K562 (cell line): ENCODE measurements at regions not wholly inside any gene's neighbourhood (a gene's known extent, or its start where the extent isn't known, plus 50 kb on each side); places are given as distances from the start of the nearest gene placed in this dataset.

ENCODE experiments used
- POLR2AphosphoS5 ChIP-seq: IDR thresholded peaks from 2 replicates; pipeline ENCODE4 v1.6.1; 2011; ENCODE audit warnings: mild to moderate bottlenecking, low read depth, low read length, moderate library complexity; ENCODE audit not compliant: control insufficient read depth, insufficient read depth
- ZNF280A ChIP-seq: fragments of 450-650 bp; IDR thresholded peaks from 2 replicates; pipeline ENCODE4 v1.6.1; 2018; ENCODE audit warnings: mild to moderate bottlenecking, low read depth; ENCODE audit not compliant: partially characterized antibody
- ZNF407 ChIP-seq: fragments of 450-650 bp; IDR thresholded peaks from 2 replicates; pipeline ENCODE4 v1.6.1; 2016; ENCODE audit warnings: low read depth
- TF ChIP-seq, protein P1 (sequence below): fragments of 450-650 bp; IDR thresholded peaks from 2 replicates; pipeline ENCODE4 v1.6.1; 2018; ENCODE audit not compliant: partially characterized antibody
- TF ChIP-seq, protein P2 (sequence below): fragments of 450-650 bp; IDR thresholded peaks from 2 replicates; pipeline ENCODE4 v1.6.1; 2016; ENCODE audit warnings: low read depth, mild to moderate bottlenecking, moderate library complexity

DNA sequence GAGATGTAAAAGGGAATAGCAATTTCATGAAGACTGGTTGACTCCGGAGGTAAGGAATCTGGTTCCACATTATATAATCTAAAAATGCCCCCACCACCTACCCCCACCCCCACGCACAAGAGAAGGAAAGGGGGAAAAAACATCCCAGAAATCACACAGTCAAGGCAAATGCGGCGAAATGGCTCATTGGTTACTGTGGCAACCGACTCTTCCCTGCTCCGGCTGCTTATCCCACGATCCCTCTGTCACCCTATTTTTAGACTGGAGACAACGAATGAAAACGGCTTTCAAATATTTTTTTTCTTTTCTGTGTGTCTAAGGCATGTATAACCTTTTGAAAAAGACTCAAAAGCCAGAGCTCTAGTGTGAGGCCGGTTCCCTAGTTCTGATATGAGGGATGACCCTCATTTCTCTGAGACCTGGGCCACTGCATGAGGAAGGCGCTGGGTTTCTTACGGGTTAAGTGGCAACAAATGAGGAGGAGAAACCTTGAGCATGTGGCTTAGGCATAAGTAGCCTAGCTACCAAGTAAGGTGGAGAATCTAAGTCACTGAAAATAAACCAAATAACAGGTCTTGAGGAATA lies 148.3 kb upstream of the GRIN2B start (continued):
- TF ChIP-seq ZNF407 (no peak), ZNF280A (no peak), POLR2AphosphoS5 (no peak)
- TF ChIP-seq, protein P1, sequence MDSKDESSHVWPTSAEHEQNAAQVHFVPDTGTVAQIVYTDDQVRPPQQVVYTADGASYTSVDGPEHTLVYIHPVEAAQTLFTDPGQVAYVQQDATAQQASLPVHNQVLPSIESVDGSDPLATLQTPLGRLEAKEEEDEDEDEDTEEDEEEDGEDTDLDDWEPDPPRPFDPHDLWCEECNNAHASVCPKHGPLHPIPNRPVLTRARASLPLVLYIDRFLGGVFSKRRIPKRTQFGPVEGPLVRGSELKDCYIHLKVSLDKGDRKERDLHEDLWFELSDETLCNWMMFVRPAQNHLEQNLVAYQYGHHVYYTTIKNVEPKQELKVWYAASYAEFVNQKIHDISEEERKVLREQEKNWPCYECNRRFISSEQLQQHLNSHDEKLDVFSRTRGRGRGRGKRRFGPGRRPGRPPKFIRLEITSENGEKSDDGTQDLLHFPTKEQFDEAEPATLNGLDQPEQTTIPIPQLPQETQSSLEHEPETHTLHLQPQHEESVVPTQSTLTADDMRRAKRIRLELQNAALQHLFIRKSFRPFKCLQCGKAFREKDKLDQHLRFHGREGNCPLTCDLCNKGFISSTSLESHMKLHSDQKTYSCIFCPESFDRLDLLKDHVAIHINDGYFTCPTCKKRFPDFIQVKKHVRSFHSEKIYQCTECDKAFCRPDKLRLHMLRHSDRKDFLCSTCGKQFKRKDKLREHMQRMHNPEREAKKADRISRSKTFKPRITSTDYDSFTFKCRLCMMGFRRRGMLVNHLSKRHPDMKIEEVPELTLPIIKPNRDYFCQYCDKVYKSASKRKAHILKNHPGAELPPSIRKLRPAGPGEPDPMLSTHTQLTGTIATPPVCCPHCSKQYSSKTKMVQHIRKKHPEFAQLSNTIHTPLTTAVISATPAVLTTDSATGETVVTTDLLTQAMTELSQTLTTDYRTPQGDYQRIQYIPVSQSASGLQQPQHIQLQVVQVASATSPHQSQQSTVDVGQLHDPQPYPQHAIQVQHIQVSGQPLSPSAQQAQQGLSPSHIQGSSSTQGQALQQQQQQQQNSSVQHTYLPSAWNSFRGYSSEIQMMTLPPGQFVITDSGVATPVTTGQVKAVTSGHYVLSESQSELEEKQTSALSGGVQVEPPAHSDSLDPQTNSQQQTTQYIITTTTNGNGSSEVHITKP: no peak
- TF ChIP-seq, protein P2, sequence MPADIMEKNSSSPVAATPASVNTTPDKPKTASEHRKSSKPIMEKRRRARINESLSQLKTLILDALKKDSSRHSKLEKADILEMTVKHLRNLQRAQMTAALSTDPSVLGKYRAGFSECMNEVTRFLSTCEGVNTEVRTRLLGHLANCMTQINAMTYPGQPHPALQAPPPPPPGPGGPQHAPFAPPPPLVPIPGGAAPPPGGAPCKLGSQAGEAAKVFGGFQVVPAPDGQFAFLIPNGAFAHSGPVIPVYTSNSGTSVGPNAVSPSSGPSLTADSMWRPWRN: no peak
